COR-L47 (cell line): ENCODE measurements at regions not wholly inside any gene's neighbourhood (a gene's known extent, or its start where the extent isn't known, plus 50 kb on each side); places are given as distances from the start of the nearest gene placed in this dataset.

ENCODE experiments used
- DNase-seq: peaks from one replicate; lab custom pipeline; 2025; lab: John Stamatoyannopoulos, UW

DNA sequence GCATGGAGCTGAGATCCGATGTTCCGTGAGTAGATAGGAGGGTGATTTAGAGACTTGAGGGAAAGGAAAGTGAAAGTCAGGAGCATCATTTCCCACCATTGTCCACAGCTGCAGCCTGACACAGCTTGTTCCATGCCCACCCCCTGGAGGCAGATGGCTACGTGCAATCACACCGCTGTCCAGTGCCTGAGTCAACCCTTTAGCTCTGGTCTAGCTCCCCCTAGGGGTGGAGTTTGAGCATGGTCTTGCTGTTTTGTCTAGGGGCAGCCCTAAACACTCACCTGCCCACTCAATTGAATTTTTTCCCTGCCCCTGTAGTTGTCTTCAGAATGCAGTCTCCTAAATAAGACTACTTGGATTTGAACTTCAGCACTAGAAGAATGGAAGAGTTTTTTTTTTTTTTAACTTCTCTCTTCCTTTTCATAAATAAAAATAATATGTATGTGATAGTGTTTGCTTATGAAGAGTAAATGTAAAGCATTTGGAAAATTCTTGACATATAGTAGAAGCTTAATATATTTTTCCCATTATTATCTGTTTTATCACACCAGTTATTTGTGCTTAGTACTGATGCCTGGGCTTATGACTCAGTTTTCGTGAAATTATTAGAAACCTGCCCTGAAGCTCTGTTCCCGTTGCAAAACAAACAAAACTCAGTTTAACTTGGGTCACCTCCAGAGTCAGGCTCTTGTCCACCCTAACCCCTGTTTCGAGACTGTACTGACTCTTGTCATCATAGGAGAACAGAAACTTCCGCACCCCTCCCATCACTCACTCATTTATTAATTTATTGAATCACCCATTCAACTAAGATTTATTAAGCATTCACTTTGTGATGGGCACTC is 814.8 kb downstream of the MAFB start:
- DNase-seq = peak; percentile 17

DNA sequence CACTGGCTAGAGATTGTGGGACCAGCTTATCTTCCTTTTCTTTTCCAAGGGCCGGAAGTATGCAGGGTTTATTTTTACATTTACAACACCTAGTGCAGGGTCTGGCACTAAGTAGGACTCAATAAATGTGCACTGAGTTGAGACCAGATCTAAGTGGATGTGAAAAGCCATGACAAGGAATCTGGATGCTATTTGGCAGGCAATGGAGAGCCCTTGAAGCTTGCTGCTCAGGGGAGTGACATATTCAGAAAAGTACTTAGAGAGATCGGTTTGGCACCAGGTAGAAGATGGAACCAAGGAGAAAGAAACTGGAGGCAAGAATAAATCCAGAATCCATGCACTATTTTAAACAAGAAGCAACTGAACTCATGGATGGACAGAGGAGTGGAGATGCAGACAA is 815.8 kb downstream of the MAFB start:
- DNase-seq = no peak

DNA sequence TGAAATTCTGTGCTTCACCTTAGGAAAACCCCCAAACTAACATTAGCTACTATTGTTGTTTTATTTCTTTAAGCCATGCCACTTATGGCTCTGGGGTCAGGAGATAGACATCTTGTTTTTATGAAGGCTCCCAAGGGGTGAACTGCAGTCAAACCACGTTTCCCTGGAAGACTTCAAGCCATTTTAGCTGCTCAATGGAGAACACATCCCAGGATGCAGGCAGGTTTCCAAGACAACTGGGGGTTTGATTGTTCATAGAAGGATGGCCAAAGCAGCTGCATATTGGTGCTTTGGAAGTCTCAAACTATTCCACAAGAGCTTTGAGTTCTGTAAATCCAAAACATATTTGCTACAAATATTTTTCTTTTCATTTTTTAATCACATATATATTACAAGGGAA is 818.0 kb downstream of the MAFB start:
- no peak for DNase-seq

DNA sequence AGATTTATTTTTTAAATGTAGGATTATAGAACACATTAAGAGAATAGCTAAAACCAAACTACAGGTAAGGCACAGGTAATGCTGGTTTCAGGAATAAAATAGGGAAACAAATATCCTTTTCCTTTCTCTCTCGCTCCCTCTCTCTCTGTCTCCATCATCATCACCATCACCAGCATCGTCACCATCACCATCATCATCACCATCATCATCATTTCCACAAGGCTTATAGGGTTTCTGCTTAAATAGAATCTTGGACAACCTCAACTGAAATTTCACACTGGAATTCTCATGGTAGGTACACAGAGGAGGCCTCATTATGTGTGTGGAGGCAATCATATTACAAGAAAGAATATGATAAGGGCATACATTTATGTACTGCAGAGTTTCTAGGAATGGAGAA is 823.6 kb downstream of the MAFB start:
- DNase-seq = no peak

DNA sequence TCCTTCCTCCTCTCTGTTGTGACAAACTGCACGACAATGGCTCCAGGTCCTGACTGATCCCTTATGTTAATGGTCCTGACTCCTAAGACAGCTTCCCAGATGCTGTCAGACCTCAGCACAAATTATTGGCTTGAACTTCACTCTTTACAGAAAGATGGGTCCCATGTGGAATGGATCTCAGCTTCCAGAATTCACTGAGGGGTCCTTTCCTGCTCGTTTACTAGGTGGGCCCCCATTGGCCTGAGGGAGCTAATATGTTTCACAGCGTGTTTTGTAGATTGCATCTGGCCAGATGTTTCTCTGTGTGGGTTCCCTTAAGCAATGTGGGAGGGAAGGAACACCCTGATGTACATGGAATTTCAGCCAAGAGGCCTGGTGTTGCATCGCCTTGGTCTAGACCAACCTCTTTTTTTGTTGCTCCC is 826.6 kb downstream of the MAFB start:
- DNase-seq = no peak

DNA sequence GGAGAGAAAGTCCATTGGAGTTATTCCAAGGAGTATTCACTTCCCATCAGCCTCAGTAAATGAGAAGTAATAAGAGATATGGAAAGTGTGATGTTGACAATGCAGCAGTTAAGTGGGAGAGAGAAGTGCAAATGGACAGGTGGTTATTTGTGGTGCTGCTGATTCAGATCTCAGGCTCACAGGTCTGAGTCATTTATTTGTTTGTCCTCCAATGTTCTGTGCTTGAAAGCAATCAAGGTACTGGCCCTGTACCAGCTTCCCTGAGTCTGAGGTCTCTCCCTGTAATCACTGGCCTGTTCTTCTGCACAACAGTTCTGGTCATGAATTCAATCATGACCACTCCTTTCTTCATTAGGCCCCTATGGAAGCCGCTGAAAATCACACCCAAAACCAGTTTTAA is 827.7 kb downstream of the MAFB start:
- no peak for DNase-seq

DNA sequence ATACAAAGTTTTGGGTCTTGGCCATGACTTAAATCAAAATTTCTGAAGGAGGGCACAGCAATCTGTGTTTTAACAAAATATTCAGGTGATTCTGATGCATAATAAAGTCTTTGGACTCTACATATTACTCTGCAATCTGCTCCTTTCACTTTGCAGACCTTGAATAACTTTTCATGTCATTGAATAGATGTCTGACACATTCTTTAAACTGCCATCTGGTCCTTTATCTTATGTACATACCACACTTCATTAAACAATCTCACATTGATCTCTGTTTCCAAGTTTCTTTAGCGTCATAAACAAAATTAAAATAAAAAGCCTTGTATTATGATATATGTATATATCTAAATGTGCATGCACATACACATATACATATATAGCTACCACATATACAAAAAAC is 831.2 kb downstream of the MAFB start:
- no peak for DNase-seq

DNA sequence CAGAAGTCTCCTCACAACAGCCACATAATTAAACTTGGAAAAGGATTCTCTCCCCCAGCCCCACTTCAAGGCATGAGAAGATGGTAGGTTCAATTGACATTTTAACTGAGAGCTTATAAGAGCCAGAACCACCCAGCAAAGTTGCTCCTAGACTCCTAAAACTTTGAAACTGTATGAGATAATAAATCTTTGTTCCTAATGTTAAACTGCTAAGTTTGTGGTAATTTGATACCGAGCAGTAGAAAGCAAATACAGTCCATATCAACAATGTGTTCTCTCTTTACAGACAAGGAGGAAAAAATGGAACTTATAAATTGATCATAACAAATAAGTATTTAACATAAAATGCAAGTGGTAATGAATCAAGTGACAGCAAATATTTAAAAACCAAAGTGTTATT is 831.8 kb downstream of the MAFB start:
- no peak for DNase-seq

DNA sequence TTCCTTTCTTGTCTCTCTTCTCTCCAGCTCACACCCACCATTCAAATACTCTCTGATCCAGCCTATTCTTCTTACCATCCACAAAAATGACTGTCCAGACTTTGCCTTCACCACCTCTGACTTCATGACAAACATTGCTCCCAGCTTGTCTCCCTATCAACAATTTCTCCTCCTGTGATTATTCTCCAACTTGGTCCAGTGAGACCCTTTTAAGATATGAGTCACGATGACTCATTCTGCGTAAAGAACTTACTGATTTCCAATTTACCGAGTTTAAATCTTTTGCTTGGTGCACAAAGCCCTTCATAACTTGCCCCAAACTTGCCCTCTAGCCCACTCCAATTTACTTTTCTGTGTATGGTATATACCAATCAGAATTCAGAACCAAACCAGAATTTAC is 833.2 kb downstream of the MAFB start:
- DNase-seq = no peak

DNA sequence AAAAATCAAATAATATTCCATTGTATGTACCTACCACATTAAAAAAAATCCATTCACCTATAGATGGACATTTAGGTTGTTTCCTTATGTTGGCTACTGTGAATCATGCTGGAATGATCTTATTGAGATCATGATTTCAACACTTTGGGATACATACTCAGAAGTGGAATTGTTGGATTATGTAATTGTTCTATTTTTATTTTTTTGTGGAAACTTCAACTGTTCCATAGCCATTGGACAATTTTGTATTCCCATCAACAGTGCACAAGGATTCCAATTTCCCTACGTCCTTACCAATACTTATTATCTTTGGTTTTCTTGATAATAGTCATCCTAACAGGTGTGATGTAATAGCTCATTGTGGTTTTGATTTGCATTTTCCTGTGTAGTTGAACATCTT is 834.0 kb downstream of the MAFB start:
- no peak for DNase-seq

DNA sequence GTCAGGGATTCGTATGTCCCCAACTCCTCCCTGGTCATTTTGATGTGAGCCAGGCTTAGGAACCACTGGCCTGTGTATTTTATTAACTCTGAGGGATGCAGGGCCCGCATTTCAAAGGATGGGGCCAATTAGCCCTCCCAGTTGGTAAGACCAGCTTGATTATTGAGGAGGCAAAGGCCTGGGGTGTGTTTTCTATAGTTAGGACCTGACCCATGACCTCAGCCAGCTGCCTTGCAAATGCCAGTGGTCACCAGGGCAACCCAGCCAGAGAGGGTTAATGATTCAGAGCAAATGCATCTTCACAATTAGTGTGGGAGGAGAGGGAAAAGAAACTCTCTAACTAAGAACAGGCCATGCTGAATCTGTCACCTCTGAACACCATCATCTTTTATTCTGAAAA is 835.4 kb downstream of the MAFB start:
- DNase-seq = no peak

DNA sequence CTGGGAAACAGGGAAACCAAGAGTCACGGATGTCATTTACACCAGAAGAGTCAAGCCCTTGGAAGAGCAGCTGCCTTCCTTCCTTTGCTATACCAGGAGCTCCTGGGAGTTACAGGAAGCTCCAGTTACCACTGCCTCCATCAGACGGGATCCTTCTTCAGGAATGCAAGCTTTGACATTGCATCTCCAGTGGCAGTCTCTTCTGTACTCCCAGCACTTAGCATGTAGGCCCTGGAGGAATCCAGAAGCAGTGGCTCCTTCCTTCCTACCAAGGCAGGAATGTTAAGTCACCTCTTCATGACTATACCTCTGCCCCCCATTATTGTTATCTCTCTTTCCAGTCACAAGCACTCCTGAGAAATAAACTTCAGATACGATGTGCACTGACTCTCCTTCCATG is 836.0 kb downstream of the MAFB start:
- DNase-seq = no peak

DNA sequence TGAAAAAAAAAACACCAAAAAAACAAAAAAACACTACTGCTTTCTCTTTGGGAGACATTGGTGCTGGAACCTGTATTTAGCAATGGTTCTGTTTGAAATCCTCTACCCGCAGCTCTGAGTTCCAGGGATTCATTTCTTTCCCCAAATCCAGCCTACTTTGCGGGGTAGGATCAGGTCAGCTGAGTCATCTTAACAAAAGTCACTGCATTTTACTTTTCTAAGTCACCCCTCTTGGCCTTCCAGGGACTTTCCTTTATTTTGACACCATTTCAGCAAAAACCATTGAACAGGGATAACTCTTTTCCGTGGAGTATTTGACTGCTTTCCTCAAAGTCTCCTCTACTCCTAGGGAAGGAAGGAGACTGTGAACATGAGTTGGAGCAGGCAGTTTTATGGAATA is 837.6 kb downstream of the MAFB start:
- no peak for DNase-seq

DNA sequence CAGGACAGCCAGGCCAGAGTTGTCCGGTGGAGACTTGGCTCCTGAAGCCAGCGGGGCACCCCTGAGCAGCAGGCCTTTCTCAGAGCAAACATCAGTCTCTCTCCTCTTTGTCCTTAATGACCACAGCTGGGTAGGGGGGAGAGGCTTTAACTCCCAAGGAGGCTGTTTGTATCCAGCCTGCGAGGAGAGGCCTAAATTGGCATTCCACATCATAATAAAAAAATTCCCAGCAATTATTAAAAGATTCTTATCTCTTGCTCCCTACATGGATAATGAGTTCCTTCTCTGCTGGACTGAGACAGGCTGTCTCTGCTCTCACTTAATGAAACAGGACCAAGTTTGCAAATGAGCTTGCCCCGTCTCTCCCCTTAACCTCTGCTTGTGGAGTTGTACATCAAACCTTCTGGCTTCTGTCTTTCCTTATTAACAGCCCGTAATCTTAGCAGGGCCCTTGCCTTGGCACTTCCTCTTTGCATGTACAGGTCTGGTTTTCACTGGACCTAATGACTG is 838.2 kb downstream of the MAFB start:
- DNase-seq = no peak

DNA sequence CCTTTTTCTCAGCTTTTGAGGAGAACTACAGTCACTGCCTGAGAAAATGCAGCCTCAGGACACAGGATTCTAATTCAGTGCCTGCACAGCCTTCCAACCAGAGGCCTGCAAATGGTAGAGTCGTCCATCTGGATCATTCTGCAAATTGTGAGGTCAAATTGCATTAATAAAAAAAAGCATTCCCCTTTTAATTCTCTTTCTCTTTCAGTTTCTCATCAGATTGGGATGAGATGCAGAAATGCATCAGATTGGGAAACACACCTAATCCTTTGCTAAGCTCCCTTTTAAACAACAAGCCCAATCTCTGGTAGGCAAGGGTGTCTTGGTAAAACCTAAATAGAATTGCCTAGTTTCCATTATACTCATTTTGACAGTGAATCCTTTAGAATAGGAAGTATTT is 838.8 kb downstream of the MAFB start:
- DNase-seq = no peak

DNA sequence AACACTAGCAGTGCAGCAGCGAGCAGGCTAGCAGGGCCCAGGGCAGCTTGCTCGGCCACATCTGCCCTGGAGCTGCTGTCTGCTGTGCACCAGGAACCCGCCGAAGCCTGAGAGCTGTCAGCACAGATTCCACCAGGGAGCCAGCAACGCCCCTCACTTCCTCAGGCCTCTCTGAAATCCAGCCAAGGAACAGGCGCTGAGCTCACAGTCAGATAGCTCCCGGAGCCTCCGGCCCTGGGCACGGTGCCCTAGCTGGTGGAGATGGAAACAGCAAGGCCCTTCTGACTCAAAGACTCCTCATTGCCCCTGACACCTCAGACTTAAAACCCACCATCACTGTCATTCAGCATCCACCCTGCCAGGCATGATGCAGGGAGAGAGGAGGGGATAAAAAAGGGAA is 839.4 kb downstream of the MAFB start:
- DNase-seq = no peak

DNA sequence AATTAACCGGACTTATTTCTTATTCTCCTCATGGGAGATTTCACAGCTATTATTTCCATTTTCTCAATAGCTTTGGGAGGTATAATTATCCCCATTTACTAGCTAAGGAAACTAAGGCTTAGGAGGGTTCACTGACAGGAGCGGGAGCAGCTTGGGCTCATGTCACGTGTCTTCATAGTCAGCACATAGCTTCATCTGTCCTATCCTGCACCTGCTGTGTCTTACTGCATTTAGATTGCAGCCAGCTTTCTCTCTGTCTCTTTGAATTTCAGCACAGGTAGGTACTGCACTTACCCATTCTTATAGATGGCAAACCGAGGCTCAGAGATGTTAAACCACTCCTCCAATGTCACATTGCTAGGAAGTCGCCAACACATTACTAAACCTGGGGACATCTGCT is 839.9 kb downstream of the MAFB start:
- DNase-seq = no peak

DNA sequence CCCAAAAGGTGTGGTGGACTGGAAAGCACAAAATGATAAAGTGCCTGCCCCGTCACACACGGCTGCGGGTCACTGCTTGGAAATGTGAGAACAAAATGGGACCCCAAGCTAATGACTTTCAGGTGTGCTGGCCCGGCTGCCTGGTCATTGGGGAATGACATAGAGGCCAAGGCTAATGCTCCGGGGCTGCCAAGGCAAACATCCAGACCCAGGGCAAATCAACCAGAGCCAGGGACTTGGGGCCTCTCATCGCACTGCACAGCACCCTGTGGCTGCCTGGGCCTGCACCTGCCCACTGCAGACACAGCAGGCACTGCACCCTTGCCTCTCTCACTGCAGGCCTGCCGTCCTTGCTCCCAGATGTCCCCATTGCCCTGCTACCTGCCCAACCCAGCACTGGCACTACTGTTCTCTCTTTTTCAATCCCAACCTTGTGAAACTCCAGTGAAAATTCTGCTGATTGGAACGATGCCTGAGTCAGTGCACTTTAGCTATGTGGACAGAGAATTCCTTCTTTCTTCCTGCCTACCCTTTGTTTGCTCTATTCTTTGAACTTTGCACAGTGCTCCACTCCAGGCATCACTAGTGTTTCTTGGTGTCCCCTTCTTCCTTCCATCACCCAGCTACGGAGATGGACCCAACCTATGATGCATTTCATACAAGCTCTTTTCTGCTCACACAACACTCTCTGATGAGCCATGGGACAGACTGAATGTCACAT is 849.5 kb downstream of the MAFB start:
- no peak for DNase-seq

DNA sequence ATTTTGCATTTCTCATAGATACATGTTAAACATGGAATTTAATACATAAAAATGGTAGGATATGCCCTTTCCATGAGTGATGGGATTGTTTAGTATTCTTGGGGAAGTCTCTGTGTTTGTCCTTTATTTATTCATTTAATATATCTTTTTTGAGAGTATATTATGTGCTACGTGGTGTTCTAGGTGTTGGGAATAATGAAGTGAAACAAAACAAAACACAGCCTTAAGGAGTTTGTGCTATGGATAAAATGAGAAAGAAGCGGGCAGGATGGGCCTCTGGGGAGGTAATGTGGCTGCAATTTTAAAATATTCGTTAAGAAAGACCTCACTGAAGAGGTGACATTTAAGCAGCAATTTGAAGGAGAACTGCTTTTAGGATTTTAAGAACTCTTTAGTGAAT is 851.5 kb downstream of the MAFB start:
- no peak for DNase-seq

DNA sequence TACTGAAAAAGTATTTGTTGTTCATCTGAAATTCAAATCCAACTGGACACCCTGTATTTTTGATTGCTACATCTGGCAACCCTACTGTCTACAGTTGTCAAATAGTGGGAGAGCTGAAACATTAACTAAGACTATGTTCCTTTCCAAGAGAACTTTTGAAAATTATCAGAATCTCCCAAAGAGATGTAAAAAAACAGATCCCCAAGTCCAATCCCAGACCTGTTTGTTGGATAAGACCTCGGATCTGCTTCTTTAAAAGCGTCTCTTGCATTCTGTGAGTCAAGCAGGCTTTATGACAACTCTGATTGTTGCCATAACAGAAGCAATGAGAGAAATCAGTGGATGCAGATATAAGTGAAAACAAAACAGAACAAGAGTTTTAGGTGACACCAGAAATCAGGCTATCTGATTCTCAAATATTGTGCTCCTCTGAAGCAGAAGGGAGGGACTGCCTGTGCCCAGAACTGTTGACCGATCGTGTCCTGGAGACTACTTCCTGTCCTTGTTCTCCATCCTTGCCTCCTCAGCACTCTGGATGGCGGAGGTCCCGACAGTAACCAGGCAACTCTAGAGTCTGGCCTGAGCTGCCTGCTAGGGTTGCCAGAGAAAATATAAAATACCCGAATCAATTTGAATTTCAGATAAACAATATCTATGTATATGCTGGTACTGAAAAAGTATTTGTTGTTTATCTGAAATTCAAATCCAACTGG is 853.8 kb downstream of the MAFB start:
- no peak for DNase-seq

DNA sequence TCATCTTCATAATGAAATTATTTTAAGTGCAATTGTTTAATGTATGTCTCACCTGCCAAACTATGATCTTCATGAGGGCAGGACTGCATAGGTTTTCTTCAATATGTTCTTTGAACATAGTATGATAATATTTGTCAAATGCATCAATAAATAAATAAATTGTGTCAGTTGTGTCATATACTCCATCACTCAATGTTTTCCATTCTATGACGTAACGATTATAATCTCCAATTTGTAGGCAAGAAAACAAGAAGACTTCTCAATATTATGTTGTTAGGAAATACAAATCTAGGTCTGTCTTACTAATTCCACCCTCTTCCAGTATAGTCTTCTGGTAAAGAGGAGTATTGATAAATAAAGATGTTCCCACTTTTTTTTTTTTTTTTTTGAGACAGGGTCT is 858.1 kb downstream of the MAFB start:
- no peak for DNase-seq

DNA sequence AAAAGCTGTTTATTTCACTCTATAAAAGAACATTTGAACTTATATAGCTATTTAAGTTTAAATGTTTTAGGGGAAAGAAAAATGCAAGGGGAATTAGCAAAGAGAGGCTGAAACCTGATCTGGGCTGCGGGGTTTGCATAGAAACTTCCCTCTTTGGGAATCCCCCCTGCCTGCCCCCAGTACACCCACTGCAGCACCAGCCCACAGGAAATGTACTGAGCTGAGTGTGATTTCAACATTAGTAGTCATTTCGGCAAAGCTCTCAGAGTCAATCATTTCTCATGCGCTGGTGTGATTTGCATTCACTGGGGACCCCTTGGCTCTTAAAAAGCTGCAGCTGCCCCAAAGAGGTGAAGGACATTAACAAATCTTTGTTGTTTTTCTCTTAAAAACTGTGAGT is 859.4 kb downstream of the MAFB start:
- DNase-seq = no peak

DNA sequence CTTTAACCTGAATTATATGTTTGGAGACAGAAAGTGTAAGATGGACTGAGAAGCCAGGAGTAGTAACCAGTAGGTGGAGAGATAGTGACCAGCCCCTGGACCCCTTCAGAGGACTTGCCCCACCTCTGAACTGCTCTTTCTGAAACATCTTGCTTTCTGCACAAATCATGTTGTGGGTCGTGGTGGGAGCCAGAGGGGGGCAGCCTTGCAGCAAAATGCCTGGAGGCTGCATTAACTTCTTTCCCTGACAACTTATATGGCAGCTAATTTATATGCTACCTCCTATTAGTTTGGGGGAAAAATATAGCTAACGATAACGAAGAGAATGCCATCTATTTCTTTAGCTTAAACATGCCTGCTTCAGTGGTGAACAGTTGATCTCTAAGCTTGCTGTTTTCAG is 859.8 kb downstream of the MAFB start:
- DNase-seq = no peak
